K562 (cell line): ENCODE measurements at regions not wholly inside any gene's neighbourhood (a gene's known extent, or its start where the extent isn't known, plus 50 kb on each side); places are given as distances from the start of the nearest gene placed in this dataset.

Source experiments
- ATAC-seq: fragments of 200-7000 bp; cut with Tn5 transposase; 3 replicates; pipeline ENCODE4 v1.9.1; 2020; ENCODE audit warnings: moderate library complexity
- BruUV-seq: library from RNA; stranded (reverse); fragments of 400-500 nt; replicated peaks from 2 replicates; lab custom pipeline; 2021; lab: Mats Ljungman, UMichigan
- CTCF ChIA-PET: fragments of 300-600 bp; formaldehyde crosslinking; extraction: SDS; loops from one replicate; lab custom pipeline; 2021; ENCODE audit warnings: low intra/inter-chr PET ratio; lab: Yijun Ruan, JAX
- POLR2A ChIA-PET: fragments of 300-600, 350-650 bp; sonication (Branson Sonifier 250); formaldehyde crosslinking; extraction: SDS; loops from one replicate; lab custom pipeline; 2021; ENCODE audit warnings: antibody characterized with exemption, inconsistent platforms; lab: Yijun Ruan, JAX
- DNase-seq, 4 experiments: peaks; one replicate each; pipeline versions ENCODE4 v3.0.0 to v3.0.0-alpha.2; 2011 to 2018; ENCODE audit warnings: low spot score in 3 of 4, mixed read lengths in 3 of 4; ENCODE audit errors: extremely low read depth in 1 of 4
- FAIRE-seq: peaks from 2 replicates; lab custom pipeline; 2011; peaks lifted over from hg19 to GRCh38; lab: Jason Lieb, UNC
- H2AFZ ChIP-seq: 2 replicates; pipeline ENCODE4 v1.6.0; 2011; ENCODE audit warnings: low read depth, low read length, control low read depth, inconsistent platforms
- H3K27ac ChIP-seq: fragments of 200-600 bp; 3 replicates; pipeline ENCODE4 v1.8.0; 2011; ENCODE audit warnings: low read depth, mild to moderate bottlenecking, control low read depth, inconsistent platforms, low read length, moderate library complexity, mixed read lengths; ENCODE audit errors: extremely low read depth
- H3K27me3 ChIP-seq, 2 experiments: fragments of 300-600 bp in 1 of 2; 2 replicates in 1 of 2; 3 replicates in 1 of 2; pipeline versions ENCODE4 v1.6.0 to v1.8.0; 2011; ENCODE audit warnings: inconsistent platforms in 2 of 2, low read length in 2 of 2, mild to moderate bottlenecking in 1 of 2, mixed read lengths in 1 of 2, moderate library complexity in 1 of 2; ENCODE audit not compliant: control insufficient read depth in 2 of 2, insufficient read depth in 2 of 2
- H3K36me3 ChIP-seq: fragments of 300-600 bp; 3 replicates; pipeline ENCODE4 v1.8.0; 2011; ENCODE audit warnings: mild to moderate bottlenecking, low read length, inconsistent platforms; ENCODE audit not compliant: control insufficient read depth, insufficient read depth
- H3K4me1 ChIP-seq, 2 experiments: fragments of 200-600 bp in 1 of 2; replicated peaks in 1 of 2; 2 replicates in 1 of 2; 3 replicates in 1 of 2; pipeline versions ENCODE4 v1.5.1 to v1.8.0; 2011; ENCODE audit warnings: inconsistent platforms in 2 of 2, low read length in 2 of 2, mild to moderate bottlenecking in 1 of 2, mixed read lengths in 1 of 2, moderate library complexity in 1 of 2; ENCODE audit not compliant: control insufficient read depth in 2 of 2, insufficient read depth in 2 of 2
- H3K4me2 ChIP-seq: 2 replicates; pipeline ENCODE4 v1.6.1; 2011; ENCODE audit warnings: low read length, control low read depth, inconsistent platforms, mixed read lengths; ENCODE audit not compliant: insufficient read depth
- H3K4me3 ChIP-seq: fragments of 200-600 bp; sonication (generic), shearing (Covaris generic); 2 replicates; pipeline ENCODE4 v1.5.1; 2016; ENCODE audit warnings: control low read depth, inconsistent platforms
- H3K79me2 ChIP-seq: fragments of 200-600 bp; 3 replicates; pipeline ENCODE4 v1.8.0; 2011; ENCODE audit warnings: low read length, inconsistent platforms; ENCODE audit not compliant: control insufficient read depth, insufficient read depth
- H3K9ac ChIP-seq, 2 experiments: 2 replicates each; pipeline versions ENCODE4 v1.6.0 to v1.6.1; 2011; ENCODE audit warnings: low read depth in 2 of 2, low read length in 2 of 2, control low read depth in 1 of 2, inconsistent platforms in 1 of 2, mild to moderate bottlenecking in 1 of 2, mixed read lengths in 1 of 2; ENCODE audit not compliant: insufficient read depth in 1 of 2
- H3K9me1 ChIP-seq: one replicate; pipeline ENCODE4 v1.6.0; 2011; ENCODE audit warnings: inconsistent platforms, mild to moderate bottlenecking, low read length, moderate library complexity; ENCODE audit not compliant: control insufficient read depth, insufficient read depth
- H3K9me3 ChIP-seq: replicated peaks from 2 replicates; pipeline ENCODE4 v1.5.1; 2011; ENCODE audit warnings: low read depth, low read length, inconsistent platforms; ENCODE audit not compliant: control insufficient read depth, insufficient read depth
- H4K20me1 ChIP-seq: replicated peaks from 2 replicates; pipeline ENCODE4 v1.6.1; 2011; ENCODE audit warnings: low read length, inconsistent platforms, mixed read lengths; ENCODE audit not compliant: control insufficient read depth, insufficient read depth
- ARID1B ChIP-seq: fragments of 450-650 bp; IDR thresholded peaks from 2 replicates; pipeline ENCODE4 v1.6.1; 2016; ENCODE audit warnings: antibody characterized with exemption, mild to moderate bottlenecking, inconsistent platforms
- DIDO1 ChIP-seq: fragments of 450-650 bp; IDR thresholded peaks from 2 replicates; pipeline ENCODE4 v1.6.1; 2016; ENCODE audit warnings: low read depth, missing biosample characterization, missing genetic modification characterization
- FOSL1 ChIP-seq: fragments of 200-800 bp; sonication (Bioruptor generic); conservative IDR thresholded peaks from 2 replicates; pipeline ENCODE4 v1.6.1; 2016; ENCODE audit warnings: missing genetic modification characterization, missing compliant biosample characterization
- KDM5B ChIP-seq: fragments of 200-600 bp; sonication (generic); IDR thresholded peaks from 2 replicates; pipeline ENCODE4 v1.6.1; 2012; ENCODE audit warnings: low read depth, mild to moderate bottlenecking, moderate library complexity, low read length, control low read depth, inconsistent platforms; ENCODE audit not compliant: insufficient replicate concordance
- L3MBTL2 ChIP-seq: fragments of 450-650 bp; IDR thresholded peaks from 2 replicates; pipeline ENCODE4 v1.6.1; 2016; ENCODE audit warnings: mild to moderate bottlenecking, moderate library complexity
- NCOA4 ChIP-seq: fragments of 450-650 bp; IDR thresholded peaks from 2 replicates; pipeline ENCODE4 v1.6.1; 2018; ENCODE audit warnings: mild to moderate bottlenecking; ENCODE audit not compliant: partially characterized antibody
- NFYB ChIP-seq: IDR thresholded peaks from 2 replicates; pipeline ENCODE4 v1.6.1; 2011; ENCODE audit warnings: mild to moderate bottlenecking, moderate library complexity; ENCODE audit not compliant: insufficient read length; ENCODE audit errors: extremely low read depth
- RBM14 ChIP-seq: fragments of 200-400 bp; formaldehyde crosslinking; IDR thresholded peaks from 2 replicates; pipeline ENCODE4 v1.6.1; 2018; ENCODE audit warnings: low read depth, mild to moderate bottlenecking, low read length, moderate library complexity, borderline replicate concordance; ENCODE audit not compliant: insufficient read depth
- RBM34 ChIP-seq: fragments of 200-400 bp; formaldehyde crosslinking; IDR thresholded peaks from 2 replicates; pipeline ENCODE4 v1.6.1; 2018; ENCODE audit warnings: low read length, borderline replicate concordance; ENCODE audit not compliant: insufficient read depth
- SAFB2 ChIP-seq: fragments of 200-400 bp; formaldehyde crosslinking; IDR thresholded peaks from 2 replicates; pipeline ENCODE4 v1.6.1; 2018; ENCODE audit warnings: borderline replicate concordance, low read length, low read depth, moderate library complexity; ENCODE audit not compliant: severe bottlenecking
- SOX6 ChIP-seq: fragments of 450-650 bp; IDR thresholded peaks from 2 replicates; pipeline ENCODE4 v1.6.1; 2014; ENCODE audit warnings: mild to moderate bottlenecking
- TRIM24 ChIP-seq, 2 experiments: fragments of 450-650 bp; IDR thresholded peaks; 2 replicates each; pipeline ENCODE4 v1.6.1; 2016
- ZC3H11A ChIP-seq: IDR thresholded peaks from 2 replicates; pipeline ENCODE4 v1.6.1; 2012; ENCODE audit warnings: low read depth, low read length, improper control_type of control experiment
- ZFX ChIP-seq: sonication (generic); formaldehyde crosslinking; IDR thresholded peaks from 2 replicates; pipeline ENCODE4 v1.8.0; 2022; ENCODE audit warnings: mild to moderate bottlenecking, missing genetic modification reagents, moderate library complexity
- WGBS: fragments of 100-300 bp; shearing (Covaris generic); methylation state at CpG from one replicate; pipeline ENCODE4 v1.1.6; 2016; ENCODE audit warnings: low coverage, mixed read lengths; ENCODE audit not compliant: insufficient coverage; ENCODE audit errors: missing lambda C conversion rate; 5-methylcytosine and 5-hydroxymethylcytosine counted together
- in situ Hi-C: fragments of 300-500 bp; cut with MboI; formaldehyde crosslinking; loops from 4 replicates; pipeline ENCODE4 v1.15.0; 2018; ENCODE audit warnings: inconsistent platforms, mixed read lengths
- intact Hi-C: fragments of 100-400 bp; cut with micrococcal nuclease; formaldehyde crosslinking; loops from 2 replicates; pipeline ENCODE4 v1.14.2; 2022
- TF ChIP-seq, protein P1 (sequence below): fragments of 150-350 bp; IDR thresholded peaks from 2 replicates; pipeline ENCODE4 v1.6.1; 2014; ENCODE audit warnings: low read depth, mild to moderate bottlenecking, low read length, borderline replicate concordance
- TF ChIP-seq, protein P2 (sequence below): fragments of 250-450 bp; sonication (Bioruptor Pico); IDR thresholded peaks from 2 replicates; pipeline ENCODE4 v1.5.0; 2021; ENCODE audit warnings: mild to moderate bottlenecking, moderate library complexity

DNA sequence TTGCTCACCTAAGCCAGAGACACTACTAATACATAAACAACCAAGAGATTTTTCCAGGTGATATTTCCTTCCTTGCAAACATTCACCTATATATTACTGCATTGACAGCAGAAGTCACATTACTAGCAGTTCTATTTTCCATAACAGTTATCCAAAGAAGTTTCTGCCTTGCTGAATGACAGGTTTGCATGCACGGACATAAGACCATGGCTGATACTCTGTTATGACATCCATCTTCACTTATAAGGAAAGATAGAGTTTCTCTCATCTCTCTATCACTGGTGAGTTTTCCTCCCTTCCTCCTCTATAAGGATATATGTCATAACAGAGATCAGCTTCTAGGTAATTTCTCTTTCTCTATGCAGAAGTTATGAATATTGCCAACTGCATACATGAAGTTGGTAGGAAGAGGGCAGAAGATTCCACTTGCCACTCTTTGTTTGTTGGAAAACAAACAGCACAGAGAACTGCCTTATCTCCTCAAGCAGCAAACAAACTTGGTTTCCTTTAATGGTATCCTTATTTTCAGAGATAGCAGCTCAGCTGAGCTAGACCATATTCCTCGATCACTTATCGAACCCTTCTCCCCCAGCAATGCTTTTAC, 557.0 kb downstream of the VRK1 start:
- ATAC-seq = no peak
- Histone ChIP-seq H4K20me1 (no peaks in the 10 kb centered on the region), H2AFZ (no peak overlapping the region), H3K4me3 (no peak overlapping the region), H3K9me3 (no peaks in the 10 kb centered on the region), H3K9ac (no peak overlapping the region), H3K27me3 (no peaks in the 10 kb centered on the region), H3K4me2 (no peak overlapping the region), H3K4me1 (no peaks in the 10 kb centered on the region), H3K79me2 (no peaks in the 10 kb centered on the region), H3K27ac (no peak overlapping the region), H3K9me1 (no peaks in the 10 kb centered on the region), H3K36me3 (no peaks in the 10 kb centered on the region)
- POLR2A ChIA-PET = no interaction called here
- FAIRE-seq = no peak
- WGBS = 13% methylated on average over 3 of the region's 3 CpGs
- intact Hi-C loops (no loop called here), in situ Hi-C loops (no loop called here)
- no TSS peak for BruUV-seq
- CTCF ChIA-PET = no interaction called here
- DNase-seq = no peak
- TF ChIP-seq DIDO1 (no peak), SOX6 (no peak), ZFX (CRISPR knock-in tag) (no peak), SAFB2 (no peak), FOSL1 (no peak), KDM5B (no peak), NFYB (no peak), RBM34 (no peak), NCOA4 (no peak), ARID1B (no peak), RBM14 (no peak), TRIM24 (IDR thresholded peaks at IDR 0.05) (no peak), L3MBTL2 (no peak), ZC3H11A (no peak)
- TF ChIP-seq, protein P1, sequence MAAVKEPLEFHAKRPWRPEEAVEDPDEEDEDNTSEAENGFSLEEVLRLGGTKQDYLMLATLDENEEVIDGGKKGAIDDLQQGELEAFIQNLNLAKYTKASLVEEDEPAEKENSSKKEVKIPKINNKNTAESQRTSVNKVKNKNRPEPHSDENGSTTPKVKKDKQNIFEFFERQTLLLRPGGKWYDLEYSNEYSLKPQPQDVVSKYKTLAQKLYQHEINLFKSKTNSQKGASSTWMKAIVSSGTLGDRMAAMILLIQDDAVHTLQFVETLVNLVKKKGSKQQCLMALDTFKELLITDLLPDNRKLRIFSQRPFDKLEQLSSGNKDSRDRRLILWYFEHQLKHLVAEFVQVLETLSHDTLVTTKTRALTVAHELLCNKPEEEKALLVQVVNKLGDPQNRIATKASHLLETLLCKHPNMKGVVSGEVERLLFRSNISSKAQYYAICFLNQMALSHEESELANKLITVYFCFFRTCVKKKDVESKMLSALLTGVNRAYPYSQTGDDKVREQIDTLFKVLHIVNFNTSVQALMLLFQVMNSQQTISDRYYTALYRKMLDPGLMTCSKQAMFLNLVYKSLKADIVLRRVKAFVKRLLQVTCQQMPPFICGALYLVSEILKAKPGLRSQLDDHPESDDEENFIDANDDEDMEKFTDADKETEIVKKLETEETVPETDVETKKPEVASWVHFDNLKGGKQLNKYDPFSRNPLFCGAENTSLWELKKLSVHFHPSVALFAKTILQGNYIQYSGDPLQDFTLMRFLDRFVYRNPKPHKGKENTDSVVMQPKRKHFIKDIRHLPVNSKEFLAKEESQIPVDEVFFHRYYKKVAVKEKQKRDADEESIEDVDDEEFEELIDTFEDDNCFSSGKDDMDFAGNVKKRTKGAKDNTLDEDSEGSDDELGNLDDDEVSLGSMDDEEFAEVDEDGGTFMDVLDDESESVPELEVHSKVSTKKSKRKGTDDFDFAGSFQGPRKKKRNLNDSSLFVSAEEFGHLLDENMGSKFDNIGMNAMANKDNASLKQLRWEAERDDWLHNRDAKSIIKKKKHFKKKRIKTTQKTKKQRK = no peak
- TF ChIP-seq, protein P2, sequence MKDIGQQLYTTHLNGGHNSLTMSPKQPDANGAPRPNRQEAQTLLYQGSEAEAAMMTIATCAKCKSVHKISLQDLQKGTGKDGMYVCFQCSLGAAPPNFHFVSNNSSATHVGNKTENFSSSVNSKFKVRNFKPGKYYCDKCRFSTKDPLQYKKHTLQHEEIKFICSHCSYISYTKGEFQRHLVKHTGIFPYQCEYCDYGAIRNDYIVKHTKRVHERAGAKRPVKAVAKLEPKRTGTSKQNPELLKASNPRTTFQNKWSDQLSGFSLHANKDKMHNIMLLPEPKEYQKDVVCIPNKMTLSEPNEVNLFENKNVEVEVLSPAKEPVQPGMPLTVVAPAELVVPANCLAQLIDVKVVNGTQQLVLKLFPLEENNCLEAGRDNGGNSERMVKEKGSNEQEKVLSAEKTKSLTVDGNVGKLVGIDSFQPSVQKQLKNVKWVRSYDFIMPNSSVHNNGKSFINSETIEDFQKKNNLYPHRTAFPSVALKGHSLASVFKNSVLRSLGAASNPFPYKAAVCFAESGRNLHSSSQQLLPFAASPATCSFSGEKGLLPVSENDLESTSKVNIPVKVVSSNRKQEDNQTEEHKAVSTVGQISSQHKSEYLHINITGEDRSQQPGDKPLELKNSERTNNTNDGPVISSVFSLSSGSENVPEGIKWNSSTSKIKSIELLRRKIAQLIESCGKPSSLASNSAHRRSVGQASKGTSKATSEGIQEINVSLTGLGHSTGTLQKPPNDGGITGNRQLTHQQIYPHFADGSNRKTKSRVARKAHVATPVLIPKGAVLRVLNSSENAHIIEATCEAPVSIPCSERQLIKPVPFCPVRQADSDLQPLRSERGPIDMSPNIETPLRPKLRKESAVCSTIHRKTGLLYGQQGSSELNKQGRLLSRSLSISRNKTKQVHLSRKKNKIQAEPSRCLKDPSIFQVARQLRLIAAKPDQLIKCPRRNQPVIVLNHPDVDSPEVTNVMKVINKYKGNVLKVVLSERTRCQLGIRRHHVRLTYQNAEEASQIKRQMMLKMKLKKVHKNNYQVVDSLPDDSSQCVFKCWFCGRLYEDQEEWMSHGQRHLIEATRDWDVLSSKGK (CRISPR knock-in tag) = no peak
